GM13976 (cell line): ENCODE measurements at regions not wholly inside any gene's neighbourhood (a gene's known extent, or its start where the extent isn't known, plus 50 kb on each side); places are given as distances from the start of the nearest gene placed in this dataset.
"Not testable (repeated sequence)": the region's sequence is repeated elsewhere in the genome, so short reads cannot be mapped to it uniquely, and the experiment has no call there.

ENCODE experiments used
- DNase-seq: peaks from one replicate; pipeline ENCODE4 v3.0.0; 2012; ENCODE audit warnings: low spot score
- CTCF ChIP-seq: IDR thresholded peaks from 2 replicates; pipeline ENCODE4 v1.5.1; 2012; ENCODE audit warnings: borderline replicate concordance, mild to moderate bottlenecking; ENCODE audit not compliant: insufficient read depth; ENCODE audit errors: extremely low read depth, missing control alignments, control extremely low read depth
- in situ Hi-C: fragments of 300-500 bp; cut with MboI; formaldehyde crosslinking; loops from one replicate; pipeline ENCODE4 v1.12.0; 2022; ENCODE audit warnings: low sequenced_read_pairs, mixed read lengths, inconsistent platforms; ENCODE audit not compliant: unreplicated experiment

DNA sequence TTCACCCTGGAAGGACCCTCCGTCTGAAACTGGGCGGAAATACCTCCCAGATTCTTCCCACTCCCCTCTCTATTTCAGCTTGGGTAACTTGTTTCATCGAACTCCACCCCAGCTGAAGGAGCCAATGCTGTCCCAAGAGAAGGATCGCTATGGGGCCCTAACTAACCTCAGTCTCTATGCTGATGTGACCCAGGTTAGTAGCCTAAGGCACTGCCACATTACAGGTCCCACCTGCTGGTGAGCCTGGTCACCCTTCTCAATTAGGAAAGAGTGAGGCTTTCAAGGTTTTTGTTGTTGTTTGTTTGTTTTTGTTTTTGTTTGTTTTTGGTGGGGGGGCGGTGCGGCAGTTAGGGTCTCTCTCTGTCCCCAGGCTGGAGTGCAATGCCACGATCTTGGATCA lies 168.4 kb downstream of the OR2B2 start:
- no peak for DNase-seq
- in situ Hi-C loops = no loop called here
- no peak for TF ChIP-seq CTCF

- in situ Hi-C loops = no loop called here
- no peak for TF ChIP-seq CTCF
- no peak for DNase-seq
Measured at GRCh38 chr6:27742833-27743573, 169.2 kb downstream of the OR2B2 start.

- DNase-seq, in situ Hi-C loops: not testable (repeated sequence)
Measured at GRCh38 chr6:27739902-27740301, 172.3 kb downstream of the OR2B2 start.

- in situ Hi-C loops = no loop called here
Measured at GRCh38 chr6:27736686-27737085, 175.5 kb downstream of the OR2B2 start.

DNA sequence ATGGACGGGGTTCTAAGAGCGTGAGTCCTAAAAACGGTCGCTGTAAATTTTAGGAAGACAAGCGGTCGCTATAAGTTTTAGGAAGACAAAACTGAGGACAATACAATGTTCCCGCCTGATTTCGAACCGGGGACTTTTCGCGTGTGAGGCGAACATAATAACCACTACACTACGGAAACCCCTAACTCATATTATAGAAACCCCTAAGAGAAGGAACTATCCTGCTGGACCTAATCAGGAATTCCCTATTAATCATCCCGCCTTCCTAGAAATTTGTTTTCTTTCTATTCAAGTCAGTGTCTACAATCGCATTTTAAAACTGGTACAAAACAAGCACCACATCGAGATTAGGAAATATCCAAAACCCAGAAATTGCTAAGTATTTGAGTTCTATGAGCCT lies 183.8 kb downstream of the OR2B2 start:
- in situ Hi-C loops = no loop called here
- no peak for DNase-seq
- no peak for TF ChIP-seq CTCF

More at GRCh38 chr6:27736686-27737085, 175.5 kb downstream of the OR2B2 start:
- TF ChIP-seq CTCF = no peak
- no peak for DNase-seq

GRCh38 chr6:27726619-27727023 lies 185.6 kb downstream of the OR2B2 start:
- no peak for DNase-seq
- in situ Hi-C loops = no loop called here
- no peak for TF ChIP-seq CTCF

DNA sequence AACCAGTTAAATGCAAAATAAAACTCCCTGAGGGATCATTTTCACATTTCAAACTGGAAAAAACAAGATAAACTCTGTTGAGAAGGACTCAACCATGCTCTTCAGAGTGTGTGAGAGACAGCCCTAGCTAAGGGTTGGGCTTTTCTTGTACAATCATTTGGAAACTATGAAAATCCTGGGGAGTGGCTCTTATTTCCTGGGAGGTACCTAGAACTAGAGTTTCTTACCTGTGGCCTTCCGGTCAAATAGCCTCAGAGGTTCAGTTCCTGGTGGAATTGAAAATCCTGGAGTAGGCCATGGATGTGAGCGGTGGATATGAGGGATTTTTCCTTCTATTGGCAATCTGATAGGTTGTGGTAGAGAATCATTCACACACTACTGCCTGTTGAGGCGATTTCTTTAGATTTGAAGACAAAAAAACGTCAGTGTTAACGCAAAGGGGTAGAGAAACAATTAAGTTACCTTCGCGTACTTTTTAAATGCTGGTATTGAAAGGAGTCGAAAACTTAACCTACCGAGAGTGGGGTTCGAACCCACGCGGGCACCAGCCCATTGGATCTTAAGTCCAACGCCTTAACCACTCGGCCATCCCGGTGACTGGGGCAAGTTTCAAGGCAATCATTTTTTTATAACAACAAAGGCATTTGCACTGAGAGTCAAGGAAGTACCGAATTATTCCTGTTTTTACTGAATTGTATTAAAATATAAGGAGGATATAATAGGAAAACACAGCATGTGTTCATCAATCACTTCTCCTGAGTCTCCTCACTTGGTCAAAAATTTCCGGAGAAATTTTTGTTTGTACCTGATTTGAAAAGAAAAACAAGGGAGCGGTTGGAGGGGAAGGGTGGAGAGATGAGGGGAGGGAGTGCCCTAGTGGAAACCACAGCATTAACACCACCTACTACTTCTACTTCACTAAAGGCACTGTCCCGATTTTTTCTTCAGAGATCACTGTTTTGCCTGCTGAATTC lies 191.3 kb downstream of the OR2B2 start:
- in situ Hi-C loops = no loop called here
- no peak for TF ChIP-seq CTCF
- no peak for DNase-seq

DNA sequence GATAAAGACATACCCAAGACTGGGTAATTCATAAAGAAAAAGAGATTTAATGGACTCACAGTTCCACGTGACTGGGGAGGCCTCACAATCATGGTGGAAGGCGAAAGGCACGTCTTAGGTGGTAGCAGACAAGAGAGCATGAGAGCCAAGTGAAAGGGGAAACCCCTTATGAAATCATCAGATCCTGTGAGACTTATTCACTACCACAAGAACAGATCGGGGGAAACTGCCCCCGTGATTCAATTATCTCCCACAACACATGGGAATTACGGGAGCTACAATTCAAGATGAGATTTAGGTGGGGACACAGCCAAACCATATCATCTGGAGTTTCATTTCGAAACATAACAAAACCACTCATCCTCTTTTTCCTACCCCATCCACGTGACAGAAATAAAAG lies 193.2 kb downstream of the OR2B2 start:
- DNase-seq, in situ Hi-C loops: not testable (repeated sequence)
